Left renal cortex interstitium (tissue), 4 donors: ENCODE measurements at regions not wholly inside any gene's neighbourhood (a gene's known extent, or its start where the extent isn't known, plus 50 kb on each side); places are given as distances from the start of the nearest gene placed in this dataset.
"Not testable (repeated sequence)": the region's sequence is repeated elsewhere in the genome, so short reads cannot be mapped to it uniquely, and the experiment has no call there.

ENCODE experiments used
- DNase-seq, 4 donors: peaks; one replicate each; pipeline ENCODE4 v3.0.0-alpha.2; 2013; ENCODE audit warnings: low read depth in 4 of 4, low spot score in 2 of 4, missing footprints in 1 of 4

- DNase-seq = no peak
These were observed 1038.6 kb upstream of the SLC39A10 start for GRCh38 chr2:194618432-194618831.

- DNase-seq = no peak
These were observed 1040.7 kb upstream of the SLC39A10 start for GRCh38 chr2:194616334-194616733.

- DNase-seq = no peak
These were observed 1046.7 kb upstream of the SLC39A10 start for GRCh38 chr2:194610297-194610696.

- no peak for DNase-seq
These were observed 1053.6 kb upstream of the SLC39A10 start for GRCh38 chr2:194603429-194603828.

GRCh38 chr2:194602750-194603149 is 1054.3 kb upstream of the SLC39A10 start:
- DNase-seq = no peak

- DNase-seq = no peak
These were observed 1065.8 kb upstream of the SLC39A10 start for GRCh38 chr2:194591192-194591591.

- no peak for DNase-seq
These were observed 1069.2 kb upstream of the SLC39A10 start for GRCh38 chr2:194587739-194588270.

GRCh38 chr2:194567661-194568017 is 1089.4 kb upstream of the SLC39A10 start:
- DNase-seq = no peak

- no peak for DNase-seq
These were observed 1089.9 kb upstream of the SLC39A10 start for GRCh38 chr2:194566907-194567660.

- DNase-seq = no peak
These were observed 1092.6 kb upstream of the SLC39A10 start for GRCh38 chr2:194564422-194564821.

- no peak for DNase-seq
These were observed 1094.7 kb upstream of the SLC39A10 start for GRCh38 chr2:194562329-194562728.

GRCh38 chr2:194559964-194560363 is 1097.1 kb upstream of the SLC39A10 start:
- no peak for DNase-seq

- no peak for DNase-seq
These were observed 1097.5 kb upstream of the SLC39A10 start for GRCh38 chr2:194559523-194559922.

GRCh38 chr2:194557993-194558392 is 1099.0 kb upstream of the SLC39A10 start:
- DNase-seq = no peak

- no peak for DNase-seq
These were observed 1100.4 kb upstream of the SLC39A10 start for GRCh38 chr2:194556629-194557028.

GRCh38 chr2:194553980-194554379 is 1103.0 kb upstream of the SLC39A10 start:
- DNase-seq = no peak

GRCh38 chr2:194550702-194551101 is 1106.3 kb upstream of the SLC39A10 start:
- DNase-seq = no peak

GRCh38 chr2:194549387-194549786 is 1107.6 kb upstream of the SLC39A10 start:
- no peak for DNase-seq

GRCh38 chr2:194545978-194546377 is 1111.0 kb upstream of the SLC39A10 start:
- DNase-seq = no peak

GRCh38 chr2:194539425-194539824 is 1117.6 kb upstream of the SLC39A10 start:
- DNase-seq = no peak

GRCh38 chr2:194526121-194526520 is 1130.9 kb upstream of the SLC39A10 start:
- DNase-seq = no peak

GRCh38 chr2:194514281-194514680 is 1142.7 kb upstream of the SLC39A10 start:
- DNase-seq = no peak

- DNase-seq = not testable (repeated sequence)
These were observed 1146.0 kb upstream of the SLC39A10 start for GRCh38 chr2:194511070-194511469.
